GM23338 (cell line): ENCODE measurements at regions not wholly inside any gene's neighbourhood (a gene's known extent, or its start where the extent isn't known, plus 50 kb on each side); places are given as distances from the start of the nearest gene placed in this dataset.

Experiments used
- ATAC-seq: fragments of 200-7000 bp; cut with Tn5 transposase; 3 replicates; pipeline ENCODE4 v1.9.1; 2020
- DNase-seq: peaks from one replicate; pipeline ENCODE4 v3.0.0-alpha.2; 2015; ENCODE audit warnings: low spot score
- H2AFZ ChIP-seq: fragments of 200-600 bp; sonication (generic); 2 replicates; pipeline ENCODE4 v1.8.0; 2016; ENCODE audit warnings: antibody characterized with exemption, mild to moderate bottlenecking, moderate library complexity
- H3F3A ChIP-seq: fragments of 200-600 bp; sonication (generic); replicated peaks from 2 replicates; pipeline ENCODE4 v1.8.0; 2017; ENCODE audit warnings: antibody characterized with exemption, mixed run types, low read depth
- H3K27ac ChIP-seq: fragments of 200-600 bp; sonication (generic); 2 replicates; pipeline ENCODE4 v1.6.1; 2016; ENCODE audit warnings: low read depth
- H3K27me3 ChIP-seq: fragments of 200-600 bp; sonication (generic); 2 replicates; pipeline ENCODE4 v1.8.0; 2016; ENCODE audit warnings: mild to moderate bottlenecking, mixed run types, moderate library complexity; ENCODE audit not compliant: insufficient read depth
- H3K36me3 ChIP-seq: fragments of 200-600 bp; sonication (generic); 2 replicates; pipeline ENCODE4 v1.8.0; 2016; ENCODE audit warnings: mild to moderate bottlenecking; ENCODE audit not compliant: insufficient read depth
- H3K4me1 ChIP-seq: fragments of 200-600 bp; sonication (generic); 2 replicates; pipeline ENCODE4 v1.8.0; 2016; ENCODE audit warnings: mild to moderate bottlenecking, moderate library complexity; ENCODE audit not compliant: insufficient read depth
- H3K4me2 ChIP-seq: fragments of 200-600 bp; sonication (generic); 2 replicates; pipeline ENCODE4 v1.7.1; 2017; ENCODE audit warnings: mixed run types
- H3K4me3 ChIP-seq: fragments of 200-600 bp; sonication (generic); 2 replicates; pipeline ENCODE4 v1.6.1; 2016; ENCODE audit warnings: mixed run types
- H3K79me2 ChIP-seq: fragments of 200-600 bp; sonication (generic); replicated peaks from 2 replicates; pipeline ENCODE4 v1.8.0; 2017; ENCODE audit warnings: mild to moderate bottlenecking; ENCODE audit not compliant: insufficient read depth
- H3K9me2 ChIP-seq: fragments of 200-600 bp; sonication (generic); 2 replicates; pipeline ENCODE4 v1.8.0; 2017; ENCODE audit not compliant: insufficient read depth
- H4K20me1 ChIP-seq: fragments of 200-600 bp; sonication (generic); replicated peaks from 2 replicates; pipeline ENCODE4 v1.8.0; 2017; ENCODE audit warnings: mild to moderate bottlenecking; ENCODE audit not compliant: insufficient read depth
- H3K27ac Mint-ChIP-seq: 2 replicates; pipeline ENCODE4 v1.8.0; 2020; ENCODE audit warnings: inconsistent platforms, mild to moderate bottlenecking, moderate library complexity, mixed read lengths
- H3K27me3 Mint-ChIP-seq: 3 replicates; pipeline ENCODE4 v1.8.0; 2022; ENCODE audit warnings: low read depth, mild to moderate bottlenecking, moderate library complexity, mixed read lengths, inconsistent platforms; ENCODE audit not compliant: insufficient read depth, poor library complexity
- H3K36me3 Mint-ChIP-seq: 3 replicates; pipeline ENCODE4 v1.8.0; 2021; ENCODE audit warnings: low read depth, mild to moderate bottlenecking, inconsistent platforms, moderate library complexity, mixed read lengths
- H3K4me1 Mint-ChIP-seq: 3 replicates; pipeline ENCODE4 v1.8.0; 2020; ENCODE audit warnings: mild to moderate bottlenecking, inconsistent platforms, mixed read lengths
- H3K4me3 Mint-ChIP-seq: 3 replicates; pipeline ENCODE4 v1.8.0; 2021; ENCODE audit warnings: moderate library complexity, mild to moderate bottlenecking, inconsistent platforms, mixed read lengths
- H3K9me3 Mint-ChIP-seq: 3 replicates; pipeline ENCODE4 v1.8.0; 2020; ENCODE audit warnings: moderate library complexity, mild to moderate bottlenecking, inconsistent platforms, mixed read lengths
- CREB1 ChIP-seq: fragments of 250-450 bp; sonication (Bioruptor Pico); IDR thresholded peaks from 2 replicates; pipeline ENCODE4 v1.5.0; 2020; ENCODE audit warnings: low read depth, mild to moderate bottlenecking, moderate library complexity
- EZH2 ChIP-seq: fragments of 200-600 bp; sonication (generic); IDR thresholded peaks from one replicate; pipeline ENCODE4 v1.8.0; 2017; ENCODE audit warnings: antibody characterized with exemption, mild to moderate bottlenecking, low read depth; ENCODE audit not compliant: unreplicated experiment
- EZH2phosphoT487 ChIP-seq: fragments of 200-600 bp; sonication (generic); IDR thresholded peaks from one replicate; pipeline ENCODE4 v1.8.1; 2018; ENCODE audit warnings: antibody characterized with exemption; ENCODE audit not compliant: unreplicated experiment
- JUNB ChIP-seq: IDR thresholded peaks from one replicate; pipeline ENCODE4 v1.6.1; 2016; ENCODE audit warnings: antibody characterized with exemption; ENCODE audit not compliant: unreplicated experiment
- REST ChIP-seq: IDR thresholded peaks from one replicate; pipeline ENCODE4 v1.6.1; 2018; ENCODE audit warnings: antibody characterized with exemption; ENCODE audit not compliant: unreplicated experiment
- ZNF331 ChIP-seq: fragments of 250-450 bp; sonication (Bioruptor Pico); IDR thresholded peaks from 2 replicates; pipeline ENCODE4 v1.5.0; 2020; ENCODE audit warnings: low read depth, mild to moderate bottlenecking, moderate library complexity
- ZNF462 ChIP-seq: fragments of 250-450 bp; sonication (Bioruptor Pico); IDR thresholded peaks from 2 replicates; pipeline ENCODE4 v1.5.0; 2020; ENCODE audit warnings: mild to moderate bottlenecking, moderate library complexity
- TF ChIP-seq, protein P1 (sequence below), 2 experiments: fragments of 200-600 bp in 1 of 2; sonication (generic) in 1 of 2; conservative IDR thresholded peaks; 2 replicates each; pipeline versions ENCODE4 v1.5.1 to v1.6.1; 2016 to 2017; ENCODE audit warnings: antibody characterized with exemption in 2 of 2, low read depth in 2 of 2, mild to moderate bottlenecking in 2 of 2, moderate library complexity in 1 of 2
- TF ChIP-seq, protein P2 (sequence below): IDR thresholded peaks from 2 replicates; pipeline ENCODE4 v1.6.1; 2016; ENCODE audit warnings: antibody characterized with exemption

GRCh38 chrX:6990552-6991193, 156.8 kb upstream of the STS start:
- Histone ChIP-seq H3K9me2 (no peaks in the 10 kb centered on the region), H4K20me1 (no peaks in the 10 kb centered on the region), H3K4me1 (no peaks in the 10 kb centered on the region; the same call in 1 of the 2 replicates), H3F3A (no peaks in the 10 kb centered on the region), H3K27me3 (no peaks in the 10 kb centered on the region), H3K36me3 (no peaks in the 10 kb centered on the region), H3K4me3 (no peak overlapping the region), H3K4me2 (no peak overlapping the region), H3K27ac (no peak overlapping the region), H3K79me2 (no peaks in the 10 kb centered on the region), H2AFZ (no peak overlapping the region)
- DNase-seq (peak; percentile 4), ATAC-seq (no peak)
- H3K9me3 Mint-ChIP-seq = peaks cover 15% of the 10 kb centered on the region
- TF ChIP-seq CREB1 (no peak), EZH2phosphoT487 (no peak), JUNB (no peak), REST (no peak), EZH2 (no peak), ZNF462 (CRISPR knock-in tag) (no peak), ZNF331 (CRISPR knock-in tag) (no peak)
- TF ChIP-seq, protein P1, sequence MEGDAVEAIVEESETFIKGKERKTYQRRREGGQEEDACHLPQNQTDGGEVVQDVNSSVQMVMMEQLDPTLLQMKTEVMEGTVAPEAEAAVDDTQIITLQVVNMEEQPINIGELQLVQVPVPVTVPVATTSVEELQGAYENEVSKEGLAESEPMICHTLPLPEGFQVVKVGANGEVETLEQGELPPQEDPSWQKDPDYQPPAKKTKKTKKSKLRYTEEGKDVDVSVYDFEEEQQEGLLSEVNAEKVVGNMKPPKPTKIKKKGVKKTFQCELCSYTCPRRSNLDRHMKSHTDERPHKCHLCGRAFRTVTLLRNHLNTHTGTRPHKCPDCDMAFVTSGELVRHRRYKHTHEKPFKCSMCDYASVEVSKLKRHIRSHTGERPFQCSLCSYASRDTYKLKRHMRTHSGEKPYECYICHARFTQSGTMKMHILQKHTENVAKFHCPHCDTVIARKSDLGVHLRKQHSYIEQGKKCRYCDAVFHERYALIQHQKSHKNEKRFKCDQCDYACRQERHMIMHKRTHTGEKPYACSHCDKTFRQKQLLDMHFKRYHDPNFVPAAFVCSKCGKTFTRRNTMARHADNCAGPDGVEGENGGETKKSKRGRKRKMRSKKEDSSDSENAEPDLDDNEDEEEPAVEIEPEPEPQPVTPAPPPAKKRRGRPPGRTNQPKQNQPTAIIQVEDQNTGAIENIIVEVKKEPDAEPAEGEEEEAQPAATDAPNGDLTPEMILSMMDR (conservative IDR thresholded peaks at IDR 0.05; ENCODE audit: low read depth in 2 of 2) = no peak
- TF ChIP-seq, protein P2, sequence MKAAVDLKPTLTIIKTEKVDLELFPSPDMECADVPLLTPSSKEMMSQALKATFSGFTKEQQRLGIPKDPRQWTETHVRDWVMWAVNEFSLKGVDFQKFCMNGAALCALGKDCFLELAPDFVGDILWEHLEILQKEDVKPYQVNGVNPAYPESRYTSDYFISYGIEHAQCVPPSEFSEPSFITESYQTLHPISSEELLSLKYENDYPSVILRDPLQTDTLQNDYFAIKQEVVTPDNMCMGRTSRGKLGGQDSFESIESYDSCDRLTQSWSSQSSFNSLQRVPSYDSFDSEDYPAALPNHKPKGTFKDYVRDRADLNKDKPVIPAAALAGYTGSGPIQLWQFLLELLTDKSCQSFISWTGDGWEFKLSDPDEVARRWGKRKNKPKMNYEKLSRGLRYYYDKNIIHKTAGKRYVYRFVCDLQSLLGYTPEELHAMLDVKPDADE = no peak
- H3K4me3 Mint-ChIP-seq = no peak overlapping the region
- H3K4me1 Mint-ChIP-seq = peaks cover 18% of the 10 kb centered on the region; the same call in 2 of the 3 replicates
- no peak overlapping the region for H3K27ac Mint-ChIP-seq
- peaks cover 2% of the 10 kb centered on the region for H3K27me3 Mint-ChIP-seq
- peaks cover 7% of the 10 kb centered on the region; the same call in 2 of the 3 replicates for H3K36me3 Mint-ChIP-seq
